Neural cell (in vitro differentiated cells): ENCODE measurements at regions not wholly inside any gene's neighbourhood (a gene's known extent, or its start where the extent isn't known, plus 50 kb on each side); places are given as distances from the start of the nearest gene placed in this dataset.

Source experiments
- H2AFZ ChIP-seq: fragments of 200-600, 300-800 bp; sonication (generic), shearing (Covaris generic); 2 replicates; pipeline ENCODE4 v1.6.0; 2014; ENCODE audit warnings: low read depth, mild to moderate bottlenecking, antibody characterized with exemption, low read length, moderate library complexity
- H3F3A ChIP-seq: fragments of 200-600 bp; shearing (Covaris generic); 2 replicates; pipeline ENCODE4 v1.6.1; 2016; ENCODE audit warnings: mild to moderate bottlenecking, moderate library complexity, mixed read lengths, antibody characterized with exemption, low read length; ENCODE audit not compliant: insufficient read depth, poor library complexity, severe bottlenecking
- H3K27ac ChIP-seq: fragments of 200-600, 300-800 bp; sonication (generic), shearing (Covaris generic); 2 replicates; pipeline ENCODE4 v1.5.1; 2014; ENCODE audit warnings: mild to moderate bottlenecking, low read length, moderate library complexity
- H3K27me3 ChIP-seq: fragments of 300-800, 200-600 bp; sonication (generic), shearing (Covaris generic); 2 replicates; pipeline ENCODE4 v1.6.0; 2014; ENCODE audit warnings: mild to moderate bottlenecking, low read depth, low read length, moderate library complexity; ENCODE audit not compliant: insufficient read depth
- H3K36me3 ChIP-seq: fragments of 300-800, 200-600 bp; sonication (generic), shearing (Covaris generic); 2 replicates; pipeline ENCODE4 v1.5.1; 2014; ENCODE audit warnings: mild to moderate bottlenecking, antibody characterized with exemption, low read length, moderate library complexity; ENCODE audit not compliant: insufficient read depth
- H3K4me2 ChIP-seq: fragments of 300-800, 200-600 bp; sonication (generic), shearing (Covaris generic); 2 replicates; pipeline ENCODE4 v1.6.0; 2014; ENCODE audit warnings: mild to moderate bottlenecking, low read length
- H3K4me3 ChIP-seq: fragments of 300-800, 200-600 bp; sonication (generic), shearing (Covaris generic); 2 replicates; pipeline ENCODE4 v1.5.1; 2014; ENCODE audit warnings: mild to moderate bottlenecking, low read length, moderate library complexity
- H3K79me2 ChIP-seq: fragments of 200-600 bp; shearing (Covaris generic); replicated peaks from 2 replicates; pipeline ENCODE4 v1.6.0; 2014; ENCODE audit warnings: mild to moderate bottlenecking, low read length, moderate library complexity; ENCODE audit not compliant: insufficient read depth
- H3K9ac ChIP-seq: fragments of 300-800, 200-600 bp; sonication (generic), shearing (Covaris generic); 2 replicates; pipeline ENCODE4 v1.6.1; 2016; ENCODE audit warnings: mild to moderate bottlenecking, low read length, mixed read lengths
- H3K9me2 ChIP-seq: fragments of 200-600 bp; shearing (Covaris generic); 2 replicates; pipeline ENCODE4 v1.6.1; 2016; ENCODE audit warnings: mild to moderate bottlenecking, low read length, mixed read lengths; ENCODE audit not compliant: insufficient read depth
- H3K9me3 ChIP-seq: fragments of 200-600, 300-800 bp; sonication (generic), shearing (Covaris generic); 2 replicates; pipeline ENCODE4 v1.6.1; 2016; ENCODE audit warnings: mild to moderate bottlenecking, mixed run types, low read length, moderate library complexity, mixed read lengths
- H4K20me1 ChIP-seq: fragments of 200-600 bp; shearing (Covaris generic); 2 replicates; pipeline ENCODE4 v1.6.1; 2016; ENCODE audit warnings: mild to moderate bottlenecking, mixed run types; ENCODE audit not compliant: insufficient read depth
- CTCF ChIP-seq: fragments of 450-650 bp; IDR thresholded peaks from 2 replicates; pipeline ENCODE4 v1.5.1; 2014; ENCODE audit warnings: antibody characterized with exemption, mild to moderate bottlenecking, moderate library complexity; ENCODE audit not compliant: poor library complexity, severe bottlenecking
- EP300 ChIP-seq: fragments of 450-650 bp; conservative IDR thresholded peaks from 2 replicates; pipeline ENCODE4 v1.6.1; 2014; ENCODE audit warnings: antibody characterized with exemption, mild to moderate bottlenecking, moderate library complexity; ENCODE audit not compliant: poor library complexity, severe bottlenecking
- EZH2 ChIP-seq: fragments of 200-600, 300-800 bp; shearing (Covaris generic), sonication (generic); IDR thresholded peaks from 2 replicates; pipeline ENCODE4 v1.6.1; 2014; ENCODE audit warnings: antibody characterized with exemption, low read length, borderline replicate concordance, mild to moderate bottlenecking; ENCODE audit not compliant: insufficient read depth, poor library complexity, severe bottlenecking
- MXI1 ChIP-seq: fragments of 450-650 bp; conservative IDR thresholded peaks from 2 replicates; pipeline ENCODE4 v1.6.1; 2014; ENCODE audit warnings: antibody characterized with exemption, mild to moderate bottlenecking; ENCODE audit not compliant: poor library complexity, severe bottlenecking
- POLR2AphosphoS5 ChIP-seq: IDR thresholded peaks from 2 replicates; pipeline ENCODE4 v1.6.1; 2012
- RAD21 ChIP-seq: fragments of 450-650 bp; conservative IDR thresholded peaks from 2 replicates; pipeline ENCODE4 v1.6.1; 2014; ENCODE audit warnings: antibody characterized with exemption, mild to moderate bottlenecking, moderate library complexity
- SMC3 ChIP-seq: fragments of 450-650 bp; conservative IDR thresholded peaks from 2 replicates; pipeline ENCODE4 v1.6.1; 2014; ENCODE audit warnings: antibody characterized with exemption, mild to moderate bottlenecking, moderate library complexity; ENCODE audit not compliant: poor library complexity
- TAF1 ChIP-seq: IDR thresholded peaks from 2 replicates; pipeline ENCODE4 v1.6.1; 2012; ENCODE audit warnings: low read depth
- TF ChIP-seq, protein P1 (sequence below): IDR thresholded peaks from 2 replicates; pipeline ENCODE4 v1.6.1; 2012; ENCODE audit warnings: borderline replicate concordance

GRCh38 chr2:51921076-51921475 is 889.1 kb upstream of the NRXN1 start:
- H2AFZ ChIP-seq: no peak overlapping the region
- no peak overlapping the region for H3K9ac ChIP-seq
- peaks cover 5% of the 10 kb centered on the region for H3K9me3 ChIP-seq
- H3K79me2 ChIP-seq: no peaks in the 10 kb centered on the region
- H3K27ac ChIP-seq: peak overlapping the region; percentile 28
- H3K9me2 ChIP-seq: no peaks in the 10 kb centered on the region
- H4K20me1 ChIP-seq: no peaks in the 10 kb centered on the region
- no peak overlapping the region for H3K4me2 ChIP-seq
- no peaks in the 10 kb centered on the region for H3K27me3 ChIP-seq
- no peaks in the 10 kb centered on the region for H3K36me3 ChIP-seq
- no peaks in the 10 kb centered on the region for H3F3A ChIP-seq
- TF ChIP-seq SMC3: no peak
- peak; percentile 60 for TF ChIP-seq POLR2AphosphoS5
- TF ChIP-seq CTCF: no peak
- peak; percentile 87 for TF ChIP-seq EP300
- no peak for TF ChIP-seq MXI1
- TF ChIP-seq, protein P1, sequence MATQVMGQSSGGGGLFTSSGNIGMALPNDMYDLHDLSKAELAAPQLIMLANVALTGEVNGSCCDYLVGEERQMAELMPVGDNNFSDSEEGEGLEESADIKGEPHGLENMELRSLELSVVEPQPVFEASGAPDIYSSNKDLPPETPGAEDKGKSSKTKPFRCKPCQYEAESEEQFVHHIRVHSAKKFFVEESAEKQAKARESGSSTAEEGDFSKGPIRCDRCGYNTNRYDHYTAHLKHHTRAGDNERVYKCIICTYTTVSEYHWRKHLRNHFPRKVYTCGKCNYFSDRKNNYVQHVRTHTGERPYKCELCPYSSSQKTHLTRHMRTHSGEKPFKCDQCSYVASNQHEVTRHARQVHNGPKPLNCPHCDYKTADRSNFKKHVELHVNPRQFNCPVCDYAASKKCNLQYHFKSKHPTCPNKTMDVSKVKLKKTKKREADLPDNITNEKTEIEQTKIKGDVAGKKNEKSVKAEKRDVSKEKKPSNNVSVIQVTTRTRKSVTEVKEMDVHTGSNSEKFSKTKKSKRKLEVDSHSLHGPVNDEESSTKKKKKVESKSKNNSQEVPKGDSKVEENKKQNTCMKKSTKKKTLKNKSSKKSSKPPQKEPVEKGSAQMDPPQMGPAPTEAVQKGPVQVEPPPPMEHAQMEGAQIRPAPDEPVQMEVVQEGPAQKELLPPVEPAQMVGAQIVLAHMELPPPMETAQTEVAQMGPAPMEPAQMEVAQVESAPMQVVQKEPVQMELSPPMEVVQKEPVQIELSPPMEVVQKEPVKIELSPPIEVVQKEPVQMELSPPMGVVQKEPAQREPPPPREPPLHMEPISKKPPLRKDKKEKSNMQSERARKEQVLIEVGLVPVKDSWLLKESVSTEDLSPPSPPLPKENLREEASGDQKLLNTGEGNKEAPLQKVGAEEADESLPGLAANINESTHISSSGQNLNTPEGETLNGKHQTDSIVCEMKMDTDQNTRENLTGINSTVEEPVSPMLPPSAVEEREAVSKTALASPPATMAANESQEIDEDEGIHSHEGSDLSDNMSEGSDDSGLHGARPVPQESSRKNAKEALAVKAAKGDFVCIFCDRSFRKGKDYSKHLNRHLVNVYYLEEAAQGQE: no peak
- peak overlapping the region; percentile 5 for H3K4me3 ChIP-seq

- H3K4me2 ChIP-seq: no peak overlapping the region
- TF ChIP-seq EZH2 (no peak), MXI1 (no peak), EP300 (no peak), CTCF (no peak), TAF1 (no peak), SMC3 (no peak), RAD21 (no peak), POLR2AphosphoS5 (no peak)
- TF ChIP-seq, protein P1: no peak
- H3K9me3 ChIP-seq: peaks cover 5% of the 10 kb centered on the region
- no peaks in the 10 kb centered on the region for H3K27me3 ChIP-seq
- H3K36me3 ChIP-seq: no peaks in the 10 kb centered on the region
- no peaks in the 10 kb centered on the region for H4K20me1 ChIP-seq
- no peaks in the 10 kb centered on the region for H3K9me2 ChIP-seq
- H3K27ac ChIP-seq: no peak overlapping the region
- H3K79me2 ChIP-seq: no peaks in the 10 kb centered on the region
- H3K4me3 ChIP-seq: peak overlapping the region; percentile 5
- H3F3A ChIP-seq: no peaks in the 10 kb centered on the region
- H3K9ac ChIP-seq: no peak overlapping the region
- H2AFZ ChIP-seq: no peak overlapping the region
Measured at GRCh38 chr2:51920509-51920908, 888.6 kb upstream of the NRXN1 start.
